Stimulated activated CD4-positive, alpha-beta T cell treated with anti-CD3 and anti-CD28 coated beads, Interleukin-4, amount 100 ng/mL, for 24 hours (primary cell): ENCODE measurements at regions not wholly inside any gene's neighbourhood (a gene's known extent, or its start where the extent isn't known, plus 50 kb on each side); places are given as distances from the start of the nearest gene placed in this dataset.

Experiments
- DNase-seq: peaks from one replicate; pipeline ENCODE4 v3.0.0-alpha.2; 2020

GRCh38 chr19:23855676-23856075 is 59.0 kb upstream of the ZNF726 start:
- DNase-seq: no peak

GRCh38 chr19:23851966-23852365 is 62.7 kb upstream of the ZNF726 start:
- no peak for DNase-seq

GRCh38 chr19:23832717-23833327 is 74.1 kb upstream of the ZNF681 start:
- DNase-seq: no peak

- no peak for DNase-seq
Observed at GRCh38 chr19:23823952-23824389, 65.3 kb upstream of the ZNF681 start.

GRCh38 chr19:23822735-23823134 is 64.0 kb upstream of the ZNF681 start:
- DNase-seq: no peak

GRCh38 chr19:23817519-23817918 is 58.8 kb upstream of the ZNF681 start:
- peak; percentile 33 for DNase-seq

- no peak for DNase-seq
Observed at GRCh38 chr19:23810496-23810895, 51.8 kb upstream of the ZNF681 start.
